SK-N-SH (cell line): ENCODE measurements at regions not wholly inside any gene's neighbourhood (a gene's known extent, or its start where the extent isn't known, plus 50 kb on each side); places are given as distances from the start of the nearest gene placed in this dataset.

Experiments
- CTCF ChIA-PET: fragments of 300-600, 350-600 bp; formaldehyde crosslinking; extraction: SDS; loops from one replicate; lab custom pipeline; 2021; lab: Yijun Ruan, JAX
- POLR2A ChIA-PET: fragments of 350-600 bp; sonication (Branson Sonifier 250); formaldehyde crosslinking; extraction: SDS; loops from one replicate; lab custom pipeline; 2020; ENCODE audit warnings: antibody characterized with exemption, inconsistent platforms; lab: Yijun Ruan, JAX
- DNase-seq: peaks from one replicate; pipeline ENCODE4 v3.0.0; 2012
- H2AFZ ChIP-seq: fragments of 200-600 bp; sonication (generic); 2 replicates; pipeline ENCODE4 v1.8.1; 2016; ENCODE audit warnings: antibody characterized with exemption, mild to moderate bottlenecking, low read depth
- H3F3A ChIP-seq: fragments of 200-600 bp; sonication (generic); replicated peaks from 2 replicates; pipeline ENCODE3; 2016; ENCODE audit warnings: antibody characterized with exemption, mild to moderate bottlenecking; ENCODE audit not compliant: insufficient read depth
- H3K27ac ChIP-seq, 2 experiments: fragments of 200-500 bp in 1 of 2; fragments of 200-600 bp in 1 of 2; sonication (Bioruptor generic) in 1 of 2; sonication (generic), shearing (Covaris generic) in 1 of 2; 2 replicates each; pipeline versions ENCODE4 v1.5.1 to v1.6.1; 2014 to 2016; ENCODE audit warnings: low read depth in 2 of 2, inconsistent platforms in 1 of 2, low read length in 1 of 2, mild to moderate bottlenecking in 1 of 2, mixed read lengths in 1 of 2
- H3K27me3 ChIP-seq: fragments of 200-600 bp; sonication (generic), shearing (Covaris generic); 2 replicates; pipeline ENCODE4 v1.6.1; 2016; ENCODE audit warnings: mixed run types; ENCODE audit not compliant: insufficient read depth
- H3K36me3 ChIP-seq, 2 experiments: fragments of 200-500 bp in 1 of 2; fragments of 200-600 bp in 1 of 2; sonication (Bioruptor generic) in 1 of 2; sonication (generic) in 1 of 2; replicated peaks in 1 of 2; 2 replicates each; pipeline versions ENCODE3 to v1.5.1; 2014 to 2016; ENCODE audit warnings: low read length in 1 of 2, mild to moderate bottlenecking in 1 of 2; ENCODE audit not compliant: insufficient read depth in 2 of 2, control insufficient read depth in 1 of 2
- H3K4me1 ChIP-seq, 2 experiments: fragments of 200-500 bp in 1 of 2; fragments of 200-600 bp in 1 of 2; sonication (Bioruptor generic) in 1 of 2; sonication (generic), shearing (Covaris generic) in 1 of 2; 2 replicates each; pipeline versions ENCODE4 v1.5.1 to v1.6.1; 2014 to 2016; ENCODE audit warnings: low read depth in 1 of 2, low read length in 1 of 2, mixed run types in 1 of 2; ENCODE audit not compliant: insufficient read depth in 2 of 2, control insufficient read depth in 1 of 2
- H3K4me2 ChIP-seq: fragments of 200-600 bp; sonication (generic), shearing (Covaris generic); 2 replicates; pipeline ENCODE4 v1.6.1; 2017; ENCODE audit warnings: mixed run types
- H3K4me3 ChIP-seq, 2 experiments: fragments of 200-500 bp in 1 of 2; fragments of 200-600 bp in 1 of 2; sonication (Bioruptor generic) in 1 of 2; sonication (generic), shearing (Covaris generic) in 1 of 2; 2 replicates each; pipeline versions ENCODE4 v1.5.1 to v1.8.1; 2014 to 2016; ENCODE audit warnings: low read depth in 2 of 2, inconsistent platforms in 1 of 2, low read length in 1 of 2, mild to moderate bottlenecking in 1 of 2, mixed read lengths in 1 of 2, moderate library complexity in 1 of 2
- H3K79me2 ChIP-seq: fragments of 200-600 bp; sonication (generic); 2 replicates; pipeline ENCODE4 v1.8.1; 2017; ENCODE audit warnings: mild to moderate bottlenecking; ENCODE audit not compliant: insufficient read depth
- H3K9ac ChIP-seq: fragments of 200-600 bp; sonication (generic); 2 replicates; pipeline ENCODE4 v1.6.1; 2017; ENCODE audit warnings: mixed run types
- H3K9me2 ChIP-seq: fragments of 200-600 bp; sonication (generic); 2 replicates; pipeline ENCODE4 v1.6.1; 2017; ENCODE audit warnings: mixed run types
- H3K9me3 ChIP-seq: fragments of 200-600 bp; sonication (generic); 2 replicates; pipeline ENCODE4 v1.6.1; 2017; ENCODE audit warnings: mixed run types, mild to moderate bottlenecking, moderate library complexity
- H4K20me1 ChIP-seq: fragments of 200-600 bp; sonication (generic); 2 replicates; pipeline ENCODE4 v1.6.1; 2017; ENCODE audit warnings: mild to moderate bottlenecking, mixed run types; ENCODE audit not compliant: insufficient read depth
- CHD2 ChIP-seq: fragments of 150-350 bp; IDR thresholded peaks from 2 replicates; pipeline ENCODE4 v1.6.1; 2018; ENCODE audit warnings: low read length; ENCODE audit not compliant: partially characterized antibody
- FOXJ3 ChIP-seq: sonication (generic); formaldehyde crosslinking; IDR thresholded peaks from 2 replicates; pipeline ENCODE4 v1.5.1; 2020; ENCODE audit warnings: mild to moderate bottlenecking, missing genetic modification reagents
- FOXM1 ChIP-seq: IDR thresholded peaks from 2 replicates; pipeline ENCODE4 v1.4.0; 2012; ENCODE audit warnings: low read depth, mild to moderate bottlenecking
- GABPA ChIP-seq: IDR thresholded peaks from 2 replicates; pipeline ENCODE4 v1.4.0; 2012; ENCODE audit warnings: low read depth, mild to moderate bottlenecking
- GATA2 ChIP-seq: sonication (generic); formaldehyde crosslinking; IDR thresholded peaks from 2 replicates; pipeline ENCODE4 v1.5.0; 2020; ENCODE audit warnings: mild to moderate bottlenecking, missing genetic modification reagents
- MAX ChIP-seq: IDR thresholded peaks from 2 replicates; pipeline ENCODE4 v1.4.0; 2012; ENCODE audit warnings: low read depth
- NFIC ChIP-seq: IDR thresholded peaks from 2 replicates; pipeline ENCODE4 v1.4.0; 2012; ENCODE audit warnings: borderline replicate concordance
- NRF1 ChIP-seq: IDR thresholded peaks from 2 replicates; pipeline ENCODE4 v1.6.1; 2012; ENCODE audit warnings: low read depth, mild to moderate bottlenecking, low read length
- REST ChIP-seq: IDR thresholded peaks from 2 replicates; pipeline ENCODE4 v1.6.1; 2012; ENCODE audit warnings: mild to moderate bottlenecking, low read depth, low read length, moderate library complexity
- RFX5 ChIP-seq: IDR thresholded peaks from 2 replicates; pipeline ENCODE4 v1.6.1; 2012; ENCODE audit warnings: mild to moderate bottlenecking, improper control_type of control experiment, low read length
- SIN3A ChIP-seq: IDR thresholded peaks from 2 replicates; pipeline ENCODE4 v1.6.1; 2012; ENCODE audit warnings: low read depth, mild to moderate bottlenecking, low read length, moderate library complexity, borderline replicate concordance
- TAF1 ChIP-seq: IDR thresholded peaks from 2 replicates; pipeline ENCODE4 v1.6.1; 2012; ENCODE audit warnings: low read depth, mild to moderate bottlenecking, low read length, moderate library complexity, borderline replicate concordance
- WGBS: methylation state at CpG from one replicate; pipeline ENCODE4 v1.1.6; 2017; ENCODE audit warnings: low lambda C conversion rate; 5-methylcytosine and 5-hydroxymethylcytosine counted together

GRCh38 chrX:25646156-25646555, 492.0 kb upstream of the MAGEB18 start:
- no peaks in the 10 kb centered on the region for H4K20me1 ChIP-seq
- CTCF ChIA-PET: no interaction called here

GRCh38 chrX:25648790-25649189, 489.4 kb upstream of the MAGEB18 start:
- TF ChIP-seq RFX5: no peak
- no peak for TF ChIP-seq TAF1
- TF ChIP-seq SIN3A: no peak
- TF ChIP-seq FOXM1: no peak
- no peak for TF ChIP-seq REST
- Histone ChIP-seq H3K36me3 (no peaks in the 10 kb centered on the region), H2AFZ (no peak overlapping the region), H3K79me2 (no peaks in the 10 kb centered on the region), H3K9ac (no peak overlapping the region), H3K27ac (no peak overlapping the region), H3K9me2 (0 out of 2 replicates have a peak, but pooled peaks cover 4% of the 10 kb centered on the region), H3K4me2 (no peak overlapping the region), H3F3A (no peaks in the 10 kb centered on the region), H3K27me3 (no peaks in the 10 kb centered on the region), H3K4me3 (no peak overlapping the region), H3K4me1 (no peaks in the 10 kb centered on the region), H4K20me1 (no peaks in the 10 kb centered on the region), H3K9me3 (no peaks in the 10 kb centered on the region)
- DNase-seq: no peak
- WGBS: 13% methylated on average over 2 of the region's 2 CpGs
- ChIA-PET POLR2A (no interaction called here), CTCF (no interaction called here)

More at GRCh38 chrX:25646156-25646555, 492.0 kb upstream of the MAGEB18 start:
- Histone ChIP-seq H3F3A (no peaks in the 10 kb centered on the region), H3K4me3 (no peak overlapping the region), H3K9me3 (no peaks in the 10 kb centered on the region), H3K9me2 (0 out of 2 replicates have a peak, but pooled peaks cover 4% of the 10 kb centered on the region), H3K27me3 (no peaks in the 10 kb centered on the region), H3K36me3 (no peaks in the 10 kb centered on the region), H3K4me2 (no peak overlapping the region), H2AFZ (no peak overlapping the region), H3K27ac (no peak overlapping the region), H3K79me2 (no peaks in the 10 kb centered on the region), H3K9ac (no peak overlapping the region), H3K4me1 (no peaks in the 10 kb centered on the region)
- TF ChIP-seq GATA2 (CRISPR knock-in tag): no peak
- TF ChIP-seq NFIC: no peak
- TF ChIP-seq GABPA: no peak
- no peak for TF ChIP-seq NRF1
- no peak for TF ChIP-seq MAX
- TF ChIP-seq FOXJ3 (CRISPR knock-in tag): no peak
- TF ChIP-seq RFX5: no peak
- TF ChIP-seq CHD2: no peak
- POLR2A ChIA-PET: no interaction called here
- 59% methylated on average over 21 of the region's 21 CpGs for WGBS
- DNase-seq: no peak
